Amniotic epithelial cell (primary cell): ENCODE measurements at regions not wholly inside any gene's neighbourhood (a gene's known extent, or its start where the extent isn't known, plus 50 kb on each side); places are given as distances from the start of the nearest gene placed in this dataset.

ENCODE experiments used
- DNase-seq: peaks from one replicate; pipeline ENCODE4 v3.0.0-alpha.2; 2010; ENCODE audit warnings: low read depth

- peak; percentile 42 for DNase-seq
These were observed 52.3 kb downstream of the PLEKHG1 start for GRCh38 chr6:150651808-150652470.

GRCh38 chr6:150652848-150653613 lies 53.3 kb downstream of the PLEKHG1 start:
- DNase-seq = no peak

GRCh38 chr6:150654608-150655007 lies 54.9 kb downstream of the PLEKHG1 start:
- DNase-seq = no peak

- no peak for DNase-seq
These were observed 56.5 kb downstream of the PLEKHG1 start for GRCh38 chr6:150656156-150656555.

GRCh38 chr6:150658421-150658820 lies 58.7 kb downstream of the PLEKHG1 start:
- no peak for DNase-seq

- DNase-seq = no peak
These were observed 59.5 kb downstream of the PLEKHG1 start for GRCh38 chr6:150659046-150659763.

- DNase-seq = no peak
These were observed 61.7 kb downstream of the PLEKHG1 start for GRCh38 chr6:150661216-150662007.

- DNase-seq = no peak
These were observed 63.1 kb downstream of the PLEKHG1 start for GRCh38 chr6:150662814-150663213.

- no peak for DNase-seq
These were observed 64.4 kb downstream of the PLEKHG1 start for GRCh38 chr6:150664091-150664490.

- DNase-seq = no peak
These were observed 66.4 kb downstream of the PLEKHG1 start for GRCh38 chr6:150666071-150666470.

- DNase-seq = no peak
These were observed 67.7 kb downstream of the PLEKHG1 start for GRCh38 chr6:150667359-150667758.

- peak; percentile 59 for DNase-seq
These were observed 68.5 kb downstream of the PLEKHG1 start for GRCh38 chr6:150667977-150668716.

GRCh38 chr6:150668900-150669302 lies 69.2 kb downstream of the PLEKHG1 start:
- DNase-seq = no peak

GRCh38 chr6:150670311-150670710 lies 70.6 kb downstream of the PLEKHG1 start:
- DNase-seq = no peak

GRCh38 chr6:150672800-150673199 lies 73.1 kb downstream of the PLEKHG1 start:
- no peak for DNase-seq

GRCh38 chr6:150673720-150674346 lies 74.1 kb downstream of the PLEKHG1 start:
- no peak for DNase-seq

- DNase-seq = no peak
These were observed 76.7 kb downstream of the PLEKHG1 start for GRCh38 chr6:150676344-150676743.

GRCh38 chr6:150676772-150677171 lies 77.1 kb downstream of the PLEKHG1 start:
- DNase-seq = no peak

- DNase-seq = no peak
These were observed 80.8 kb downstream of the PLEKHG1 start for GRCh38 chr6:150680510-150680909.

- no peak for DNase-seq
These were observed 82.1 kb downstream of the PLEKHG1 start for GRCh38 chr6:150681578-150682395.
